HepG2 (cell line): ENCODE measurements at regions not wholly inside any gene's neighbourhood (a gene's known extent, or its start where the extent isn't known, plus 50 kb on each side); places are given as distances from the start of the nearest gene placed in this dataset.

Experiments used
- CTCF ChIP-seq: sonication (generic); formaldehyde crosslinking; IDR thresholded peaks from 2 replicates; pipeline ENCODE4 v1.5.0; 2020; ENCODE audit warnings: mild to moderate bottlenecking, missing genetic modification reagents, moderate library complexity
- HNRNPL ChIP-seq: fragments of 200-400 bp; formaldehyde crosslinking; IDR thresholded peaks from 2 replicates; pipeline ENCODE4 v1.6.1; 2017; ENCODE audit warnings: mild to moderate bottlenecking, low read depth, low read length
- PREB ChIP-seq: sonication (generic); formaldehyde crosslinking; IDR thresholded peaks from 2 replicates; pipeline ENCODE4 v1.4.0; 2020; ENCODE audit warnings: missing genetic modification reagents
- SAFB2 ChIP-seq: sonication (generic); formaldehyde crosslinking; IDR thresholded peaks from 2 replicates; pipeline ENCODE4 v1.5.1; 2020; ENCODE audit warnings: missing genetic modification reagents, low read depth, mild to moderate bottlenecking, borderline replicate concordance
- TBL1XR1 ChIP-seq: fragments of 150-350 bp; IDR thresholded peaks from 2 replicates; pipeline ENCODE4 v1.6.1; 2014; ENCODE audit warnings: borderline replicate concordance, low read length; ENCODE audit not compliant: partially characterized antibody
- ZFP90 ChIP-seq: sonication (generic); formaldehyde crosslinking; IDR thresholded peaks from 2 replicates; pipeline ENCODE4 v1.8.0; 2022; ENCODE audit warnings: missing genetic modification reagents, mild to moderate bottlenecking, inconsistent platforms, borderline replicate concordance
- ZNF770 ChIP-seq: sonication (generic); formaldehyde crosslinking; IDR thresholded peaks from 2 replicates; pipeline ENCODE4 v1.5.0; 2020; ENCODE audit warnings: mild to moderate bottlenecking, missing genetic modification reagents

- TF ChIP-seq ZNF770 (CRISPR knock-in tag) (no peak), PREB (CRISPR knock-in tag) (no peak), CTCF (peak; percentile 17; the same call in 1 of the 2 replicates), TBL1XR1 (no peak), HNRNPL (no peak), ZFP90 (CRISPR knock-in tag) (no peak), SAFB2 (CRISPR knock-in tag) (no peak)
These were observed 93.6 kb upstream of the TLE4 start for GRCh38 chr9:79477955-79478771.
